Fibroblast of the aortic adventitia (primary cell): ENCODE measurements at regions not wholly inside any gene's neighbourhood (a gene's known extent, or its start where the extent isn't known, plus 50 kb on each side); places are given as distances from the start of the nearest gene placed in this dataset.

Experiments
- DNase-seq: peaks from one replicate; pipeline ENCODE4 v3.0.0-alpha.2; 2010; ENCODE audit warnings: low read depth
- H3K4me3 ChIP-seq: 2 replicates; pipeline ENCODE4 v1.5.1; 2011; ENCODE audit warnings: low read depth, mild to moderate bottlenecking, control low read depth, low read length, moderate library complexity
- CTCF ChIP-seq: IDR thresholded peaks from 2 replicates; pipeline ENCODE4 v1.5.1; 2011; ENCODE audit warnings: mild to moderate bottlenecking, low read length, control low read depth, inconsistent platforms; ENCODE audit not compliant: insufficient read depth

- no peak for TF ChIP-seq CTCF
- no peak for DNase-seq
- H3K4me3 ChIP-seq = no peak overlapping the region
Observed at GRCh38 chr1:47513393-47513792, 75.5 kb downstream of the FOXD2 start.

GRCh38 chr1:47514229-47514628, 76.4 kb downstream of the FOXD2 start:
- TF ChIP-seq CTCF = no peak
- H3K4me3 ChIP-seq = no peak overlapping the region
- no peak for DNase-seq

- DNase-seq = no peak
- no peak overlapping the region for H3K4me3 ChIP-seq
- TF ChIP-seq CTCF = no peak
Observed at GRCh38 chr1:47515164-47515789, 77.4 kb downstream of the FOXD2 start.

GRCh38 chr1:47517946-47518345, 80.1 kb downstream of the FOXD2 start:
- H3K4me3 ChIP-seq = no peak overlapping the region
- no peak for DNase-seq
- no peak for TF ChIP-seq CTCF

GRCh38 chr1:47519491-47519890, 81.6 kb downstream of the FOXD2 start:
- no peak for TF ChIP-seq CTCF
- no peak for DNase-seq
- H3K4me3 ChIP-seq = no peak overlapping the region

- no peak for DNase-seq
- H3K4me3 ChIP-seq = no peak overlapping the region
- no peak for TF ChIP-seq CTCF
Observed at GRCh38 chr1:47519971-47520370, 82.1 kb downstream of the FOXD2 start.
